Eye (tissue), 1 donor: ENCODE measurements at regions not wholly inside any gene's neighbourhood (a gene's known extent, or its start where the extent isn't known, plus 50 kb on each side); places are given as distances from the start of the nearest gene placed in this dataset.

ENCODE experiments used
- DNase-seq: peaks from one replicate; pipeline ENCODE4 v3.0.0-alpha.2; 2015

GRCh38 chr3:46089237-46090011, 62.1 kb upstream of the XCR1 start:
- no peak for DNase-seq

- peak; percentile 14 for DNase-seq
Measured at GRCh38 chr3:46087871-46088270, 60.6 kb upstream of the XCR1 start.

- DNase-seq: no peak
Measured at GRCh38 chr3:46086986-46087385, 59.7 kb upstream of the XCR1 start.

GRCh38 chr3:46086083-46086437, 58.8 kb upstream of the XCR1 start:
- DNase-seq: no peak

- DNase-seq: no peak
Measured at GRCh38 chr3:46085421-46086082, 58.3 kb upstream of the XCR1 start.

GRCh38 chr3:46083956-46084355, 56.7 kb upstream of the XCR1 start:
- no peak for DNase-seq

- DNase-seq: no peak
Measured at GRCh38 chr3:46082849-46083248, 55.6 kb upstream of the XCR1 start.

GRCh38 chr3:46082021-46082420, 54.7 kb upstream of the XCR1 start:
- no peak for DNase-seq

- no peak for DNase-seq
Measured at GRCh38 chr3:46080969-46081345, 53.7 kb upstream of the XCR1 start.

GRCh38 chr3:46080124-46080968, 53.1 kb upstream of the XCR1 start:
- DNase-seq: peak; percentile 19

- DNase-seq: peak; percentile 97
Measured at GRCh38 chr3:46078712-46079400, 51.6 kb upstream of the XCR1 start.
